PC-9 (cell line): ENCODE measurements at regions not wholly inside any gene's neighbourhood (a gene's known extent, or its start where the extent isn't known, plus 50 kb on each side); places are given as distances from the start of the nearest gene placed in this dataset.

Source experiments
- CTCF ChIP-seq: fragments of 200-600 bp; sonication (generic); conservative IDR thresholded peaks from 2 replicates; pipeline ENCODE4 v1.6.1; 2017; ENCODE audit warnings: mixed run types, antibody characterized with exemption, mild to moderate bottlenecking, moderate library complexity
- EZH2 ChIP-seq: fragments of 200-600 bp; sonication (generic); IDR thresholded peaks from 2 replicates; pipeline ENCODE4 v1.8.0; 2017; ENCODE audit warnings: antibody characterized with exemption, low read depth

GRCh38 chr1:99548943-99549605 lies 96.8 kb upstream of the PALMD start:
- TF ChIP-seq CTCF: no peak
- no peak for TF ChIP-seq EZH2
